ENCODE measurements at regions not wholly inside any gene's neighbourhood (a gene's known extent, or its start where the extent isn't known, plus 50 kb on each side); places are given as distances from the start of the nearest gene placed in this dataset.

DNA sequence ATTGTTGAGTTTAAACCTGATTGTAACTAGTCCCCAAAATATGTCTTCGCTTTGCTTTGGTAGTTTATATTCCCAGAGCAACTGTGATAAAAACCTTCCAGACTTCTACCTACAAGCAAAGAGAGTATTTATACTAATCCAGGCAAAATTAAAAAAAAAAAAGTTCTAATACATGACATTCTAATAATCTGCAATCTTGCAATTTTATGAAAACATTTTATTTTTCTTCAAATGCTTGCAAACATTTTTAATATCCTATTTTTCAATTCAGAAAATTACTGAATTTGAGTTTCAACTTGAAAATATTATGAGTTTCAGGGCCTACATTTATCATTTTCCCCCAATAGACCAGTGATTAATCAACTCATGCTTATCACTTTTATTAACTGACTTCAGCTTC lies 830.2 kb upstream of the KLHL1 start:
- Histone ChIP-seq H3K4me3 (replicated peaks in 1 of 3; ENCODE audit: insufficient read depth in 1 of 3, low read depth in 1 of 3, low read length in 3 of 3) (no peak overlapping the region), H3K36me3 (ENCODE audit: control insufficient read depth in 2 of 2, extremely low read depth in 1 of 2, insufficient read depth in 2 of 2, low read length in 2 of 2) (no peaks in the 10 kb centered on the region), H4K20me1 (replicated peaks; ENCODE audit: control insufficient read depth, extremely low read depth, insufficient read depth, low read length) (no peaks in the 10 kb centered on the region), H2AFZ (ENCODE audit: low read depth, low read length) (no peak overlapping the region), H3K79me2 (ENCODE audit: control insufficient read depth, insufficient read depth, low read length) (no peaks in the 10 kb centered on the region), H3K27me3 (ENCODE audit: control insufficient read depth in 2 of 2, insufficient read depth in 2 of 2, low read length in 2 of 2) (no peaks in the 10 kb centered on the region), H3K4me2 (ENCODE audit: insufficient read depth, low read length) (no peak overlapping the region), H3K4me1 (ENCODE audit: control insufficient read depth, extremely low read depth, insufficient read depth, low read length) (no peaks in the 10 kb centered on the region), H3K9me3 (replicated peaks; ENCODE audit: control insufficient read depth, insufficient read depth, low read length) (no peaks in the 10 kb centered on the region), H3K27ac (ENCODE audit: insufficient read depth, low read depth, low read length) (no peak overlapping the region), H3K9me1 (replicated peaks; ENCODE audit: control insufficient read depth, extremely low read depth, insufficient read depth, low read length) (no peaks in the 10 kb centered on the region), H3K9ac (replicated peaks; ENCODE audit: extremely low read depth, insufficient read depth, low read length) (no peak overlapping the region)
- TF ChIP-seq POLR2A (IDR thresholded peaks at IDR 0.05; ENCODE audit: low read depth, low read length), result no peak
- no peak for TF ChIP-seq MYC (IDR thresholded peaks at IDR 0.05; ENCODE audit: low read depth, low read length)
- no peak for TF ChIP-seq POLR2AphosphoS5 (IDR thresholded peaks at IDR 0.05; ENCODE audit: insufficient read depth, low read depth, low read length)
- FAIRE-seq, result no peak
- intact Hi-C loops (cut with micrococcal nuclease), result no loop called here
- BruUV-seq (replicated peaks), result no TSS peak
- CTCF ChIA-PET, result no interaction called here
- DNase-seq (ENCODE audit: low read depth, low spot score), result no peak
- POLR2A ChIA-PET, result no interaction called here
- dilution Hi-C loops (cut with MboI; ENCODE audit: extremely low pct_ligation_motif_present, low sequenced_read_pairs), result no loop called here

DNA sequence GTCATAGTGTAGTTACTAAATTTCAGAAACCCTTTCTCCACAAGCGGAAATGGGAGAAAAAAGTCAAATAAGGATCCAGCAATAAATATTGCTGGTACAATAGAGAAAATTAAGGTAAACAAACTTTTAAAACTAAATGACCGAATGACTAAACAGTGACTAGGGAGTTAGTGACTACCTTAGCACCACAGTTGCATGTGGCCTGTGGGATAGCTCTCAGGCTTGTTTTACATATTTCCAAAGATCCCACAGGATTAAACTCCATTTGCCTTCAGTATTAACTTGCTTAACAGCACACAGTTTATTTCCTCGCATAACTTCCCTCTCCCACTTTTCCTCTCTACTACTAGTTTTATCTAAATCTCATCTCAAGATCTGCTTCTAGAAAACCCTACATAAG lies 824.3 kb upstream of the KLHL1 start:
- Histone ChIP-seq H3K4me3 (replicated peaks in 1 of 3; ENCODE audit: insufficient read depth in 1 of 3, low read depth in 1 of 3, low read length in 3 of 3) (no peak overlapping the region), H3K4me2 (ENCODE audit: insufficient read depth, low read length) (no peak overlapping the region), H3K9ac (replicated peaks; ENCODE audit: extremely low read depth, insufficient read depth, low read length) (no peak overlapping the region), H3K9me3 (replicated peaks; ENCODE audit: control insufficient read depth, insufficient read depth, low read length) (no peaks in the 10 kb centered on the region), H3K36me3 (ENCODE audit: control insufficient read depth in 2 of 2, extremely low read depth in 1 of 2, insufficient read depth in 2 of 2, low read length in 2 of 2) (no peaks in the 10 kb centered on the region), H3K79me2 (ENCODE audit: control insufficient read depth, insufficient read depth, low read length) (no peaks in the 10 kb centered on the region), H3K27me3 (ENCODE audit: control insufficient read depth in 2 of 2, insufficient read depth in 2 of 2, low read length in 2 of 2) (no peaks in the 10 kb centered on the region), H3K9me1 (replicated peaks; ENCODE audit: control insufficient read depth, extremely low read depth, insufficient read depth, low read length) (no peaks in the 10 kb centered on the region), H3K4me1 (ENCODE audit: control insufficient read depth, extremely low read depth, insufficient read depth, low read length) (no peaks in the 10 kb centered on the region), H2AFZ (ENCODE audit: low read depth, low read length) (no peak overlapping the region), H3K27ac (ENCODE audit: insufficient read depth, low read depth, low read length) (no peak overlapping the region), H4K20me1 (replicated peaks; ENCODE audit: control insufficient read depth, extremely low read depth, insufficient read depth, low read length) (no peaks in the 10 kb centered on the region)
- ChIA-PET CTCF (no interaction called here), POLR2A (no interaction called here)
- intact Hi-C loops (cut with micrococcal nuclease), result no loop called here
- no TSS peak for BruUV-seq (replicated peaks)
- FAIRE-seq, result no peak
- no peak for DNase-seq (ENCODE audit: low read depth, low spot score)
- dilution Hi-C loops (cut with MboI; ENCODE audit: extremely low pct_ligation_motif_present, low sequenced_read_pairs), result no loop called here
- no peak for TF ChIP-seq POLR2AphosphoS5 (IDR thresholded peaks at IDR 0.05; ENCODE audit: insufficient read depth, low read depth, low read length)
- no peak for TF ChIP-seq JUN (IDR thresholded peaks at IDR 0.05; ENCODE audit: borderline replicate concordance, insufficient read depth, insufficient read length, low read depth)
- TF ChIP-seq, protein P1, sequence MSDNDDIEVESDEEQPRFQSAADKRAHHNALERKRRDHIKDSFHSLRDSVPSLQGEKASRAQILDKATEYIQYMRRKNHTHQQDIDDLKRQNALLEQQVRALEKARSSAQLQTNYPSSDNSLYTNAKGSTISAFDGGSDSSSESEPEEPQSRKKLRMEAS (IDR thresholded peaks at IDR 0.05; ENCODE audit: insufficient read depth, insufficient read length), result no peak
- TF ChIP-seq, protein P2, sequence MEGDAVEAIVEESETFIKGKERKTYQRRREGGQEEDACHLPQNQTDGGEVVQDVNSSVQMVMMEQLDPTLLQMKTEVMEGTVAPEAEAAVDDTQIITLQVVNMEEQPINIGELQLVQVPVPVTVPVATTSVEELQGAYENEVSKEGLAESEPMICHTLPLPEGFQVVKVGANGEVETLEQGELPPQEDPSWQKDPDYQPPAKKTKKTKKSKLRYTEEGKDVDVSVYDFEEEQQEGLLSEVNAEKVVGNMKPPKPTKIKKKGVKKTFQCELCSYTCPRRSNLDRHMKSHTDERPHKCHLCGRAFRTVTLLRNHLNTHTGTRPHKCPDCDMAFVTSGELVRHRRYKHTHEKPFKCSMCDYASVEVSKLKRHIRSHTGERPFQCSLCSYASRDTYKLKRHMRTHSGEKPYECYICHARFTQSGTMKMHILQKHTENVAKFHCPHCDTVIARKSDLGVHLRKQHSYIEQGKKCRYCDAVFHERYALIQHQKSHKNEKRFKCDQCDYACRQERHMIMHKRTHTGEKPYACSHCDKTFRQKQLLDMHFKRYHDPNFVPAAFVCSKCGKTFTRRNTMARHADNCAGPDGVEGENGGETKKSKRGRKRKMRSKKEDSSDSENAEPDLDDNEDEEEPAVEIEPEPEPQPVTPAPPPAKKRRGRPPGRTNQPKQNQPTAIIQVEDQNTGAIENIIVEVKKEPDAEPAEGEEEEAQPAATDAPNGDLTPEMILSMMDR (IDR thresholded peaks at IDR 0.05; ENCODE audit: extremely low read depth in 1 of 2, insufficient read depth in 1 of 2, low read depth in 1 of 2, low read length in 2 of 2), result no peak
- no peak for TF ChIP-seq POLR2A (IDR thresholded peaks at IDR 0.05; ENCODE audit: low read depth, low read length)
- TF ChIP-seq GATA2 (IDR thresholded peaks at IDR 0.05; ENCODE audit: insufficient read depth, insufficient read length, low read depth, low read length), result no peak
- TF ChIP-seq FOS (IDR thresholded peaks at IDR 0.05; ENCODE audit: borderline replicate concordance, insufficient read depth, low read length), result no peak
